ENCODE measurements at regions not wholly inside any gene's neighbourhood (a gene's known extent, or its start where the extent isn't known, plus 50 kb on each side); places are given as distances from the start of the nearest gene placed in this dataset.

DNA sequence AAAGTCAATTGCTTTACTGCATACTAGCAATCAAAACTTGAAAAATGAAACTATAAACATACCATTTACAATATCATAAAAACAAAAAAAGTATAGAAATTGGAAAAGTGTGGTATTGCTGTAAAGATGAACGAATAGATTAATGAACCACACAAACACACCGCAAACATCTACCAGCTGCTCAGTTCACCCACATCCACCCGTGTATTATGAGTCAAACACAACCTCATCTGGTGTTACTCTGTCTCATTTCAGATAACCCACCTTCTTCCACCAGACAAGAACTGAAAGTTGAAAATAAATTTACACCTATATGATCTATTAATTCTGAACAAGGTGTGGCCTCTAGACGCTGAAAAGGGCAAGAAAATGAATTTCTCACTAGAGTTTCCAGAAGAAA is 53.3 kb downstream of the BLID start:
- no peak for DNase-seq (ENCODE audit: low read depth in 4 of 4, low spot score in 2 of 4)

DNA sequence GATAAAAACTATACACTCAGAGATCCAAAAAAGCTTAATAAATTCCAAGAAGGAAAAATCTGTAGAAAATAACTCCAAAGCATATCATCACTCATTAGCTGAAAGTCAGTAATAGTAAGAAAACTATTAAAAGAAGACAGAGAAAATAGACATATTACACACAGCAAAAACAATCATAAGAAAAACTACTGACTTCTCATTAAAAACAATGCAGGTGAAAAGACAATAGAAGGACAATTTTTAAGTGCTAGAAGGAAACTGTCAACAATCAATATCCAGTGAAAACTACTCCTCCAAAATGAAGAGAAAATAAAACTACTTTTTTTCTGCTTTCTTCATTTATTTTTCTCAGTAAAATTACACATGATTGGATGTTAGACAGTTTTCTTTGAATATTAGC is 56.5 kb downstream of the BLID start:
- DNase-seq (ENCODE audit: low read depth in 4 of 4, low spot score in 2 of 4), result no peak

DNA sequence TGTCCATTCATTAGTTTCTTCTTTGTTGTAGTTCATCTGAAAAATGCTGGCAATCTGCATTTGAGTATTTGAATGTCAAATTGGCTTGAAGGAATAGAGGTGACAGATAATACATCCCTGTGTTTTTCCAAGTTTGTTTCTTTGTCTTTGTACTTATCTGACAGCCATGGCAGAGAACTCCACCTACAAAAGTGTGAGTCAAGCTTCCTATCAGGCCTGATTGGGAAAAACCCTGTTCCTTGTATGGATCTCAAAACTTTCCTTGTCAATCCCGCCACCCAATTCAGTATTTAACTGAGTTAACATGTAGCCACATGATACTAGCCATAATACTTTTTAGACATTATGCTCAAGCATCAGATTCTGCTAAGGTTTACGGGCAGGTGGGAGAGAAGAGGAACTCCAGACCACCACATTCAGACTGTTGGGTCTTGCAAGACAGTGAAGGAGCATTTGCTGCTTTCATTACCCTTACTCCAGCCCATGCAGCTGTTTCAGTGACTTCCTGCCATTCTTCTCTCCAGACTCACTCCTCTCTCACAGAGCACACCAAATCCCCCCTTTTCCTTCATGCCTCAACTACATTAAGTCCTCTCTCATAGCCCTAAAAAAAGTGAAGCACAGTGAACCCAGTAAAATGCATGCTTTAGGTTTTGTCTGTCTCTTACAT is 65.9 kb downstream of the BLID start:
- DNase-seq (ENCODE audit: low read depth in 4 of 4, low spot score in 2 of 4), result no peak

DNA sequence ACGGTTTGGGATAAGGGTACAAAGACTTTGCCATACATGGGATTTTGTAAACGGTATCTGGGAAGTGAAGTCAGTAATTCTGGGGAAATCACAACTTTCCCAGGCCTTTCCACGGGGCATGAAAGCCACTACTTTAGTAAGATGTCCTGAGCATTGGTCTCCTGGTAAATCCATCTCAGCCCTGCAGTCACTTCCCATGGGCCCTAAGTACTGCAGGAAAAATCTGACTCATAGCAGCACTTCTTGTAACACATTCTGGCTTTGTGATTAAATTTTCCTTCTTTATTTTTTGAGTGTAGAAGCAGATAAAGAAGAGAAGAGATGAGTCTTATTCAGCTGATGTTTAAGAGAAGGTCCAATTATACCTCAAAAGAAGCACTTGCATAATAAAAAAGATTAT is 67.6 kb downstream of the BLID start:
- no peak for DNase-seq (ENCODE audit: low read depth in 4 of 4, low spot score in 2 of 4)

DNA sequence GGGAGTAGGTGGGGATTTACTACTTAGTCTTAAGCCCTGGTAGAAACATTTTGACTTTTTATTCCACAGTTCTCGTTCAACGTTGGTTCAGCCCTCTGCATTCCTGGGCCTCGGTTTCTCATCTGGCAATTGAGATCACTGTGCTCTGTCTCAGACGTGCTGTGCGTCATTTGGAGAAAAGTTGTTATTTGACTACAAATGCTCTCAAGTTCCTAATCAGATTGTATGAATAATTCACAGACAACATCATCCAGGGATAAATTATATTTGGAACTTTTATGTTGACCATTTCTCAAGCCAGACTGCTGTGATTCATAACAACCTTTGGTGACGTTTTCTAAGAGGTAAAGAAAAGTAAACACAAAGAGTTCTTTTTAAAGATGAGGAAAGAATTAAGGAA is 69.2 kb downstream of the BLID start:
- DNase-seq (ENCODE audit: low read depth in 4 of 4, low spot score in 2 of 4), result no peak

DNA sequence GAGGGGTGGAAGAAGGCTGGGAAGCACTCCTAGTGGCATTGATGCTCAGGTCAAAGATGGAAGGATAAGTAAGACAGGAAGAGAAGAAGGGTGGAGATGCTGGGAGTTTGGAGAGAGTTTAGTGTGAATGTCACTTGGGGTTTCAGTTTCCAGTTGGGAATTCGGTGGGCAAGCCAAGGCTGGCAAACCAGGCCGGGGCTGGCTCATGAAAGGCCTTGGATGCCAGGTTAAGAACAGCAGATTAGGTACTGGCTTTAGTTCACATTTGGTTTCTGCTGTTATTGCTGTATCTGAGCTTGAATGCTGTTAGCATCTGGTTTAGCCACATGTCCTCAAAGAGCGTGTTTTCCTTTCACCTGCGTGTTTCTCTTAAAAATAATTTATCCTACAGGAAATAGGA is 69.6 kb downstream of the BLID start:
- no peak for DNase-seq (ENCODE audit: low read depth in 4 of 4, low spot score in 2 of 4)

DNA sequence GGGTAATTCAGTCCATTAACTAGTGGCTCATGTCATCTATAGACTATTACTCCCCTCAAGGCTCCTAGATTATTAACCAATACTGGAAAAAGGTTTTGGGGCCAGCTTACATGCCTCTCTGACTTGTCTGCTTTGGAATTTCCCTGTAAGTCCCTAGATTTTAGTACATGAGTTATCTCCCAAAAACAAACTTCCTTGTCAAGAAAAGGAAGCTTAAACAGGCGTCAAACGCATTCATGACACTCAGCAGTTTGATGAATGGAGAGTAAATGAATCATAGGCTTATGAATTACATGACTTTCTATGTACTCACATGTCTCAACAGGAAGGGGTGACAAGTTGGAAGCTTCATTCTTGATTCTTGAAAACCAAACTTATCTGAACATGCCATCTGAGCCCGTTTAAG is 70.8 kb downstream of the BLID start:
- DNase-seq (ENCODE audit: low read depth in 4 of 4, low spot score in 2 of 4), result no peak

DNA sequence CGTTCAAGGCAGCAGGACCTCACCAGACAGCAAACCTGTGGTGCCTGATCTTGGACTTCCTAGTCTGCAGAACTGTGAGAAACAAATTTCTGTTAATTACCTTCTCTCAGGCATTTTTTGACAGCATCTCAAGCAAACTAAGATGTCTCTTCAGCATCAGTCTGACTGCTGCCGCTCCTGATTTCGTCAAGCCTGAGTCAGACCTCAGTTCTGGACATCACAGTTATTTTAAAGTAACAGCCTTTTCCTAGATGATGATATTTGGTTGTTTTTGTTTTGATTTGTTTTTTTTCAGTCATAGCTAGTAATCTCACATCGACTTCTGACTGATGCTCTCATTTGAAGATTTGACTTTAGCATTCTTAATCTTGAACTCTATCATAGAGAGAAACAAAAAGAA is 71.9 kb downstream of the BLID start:
- no peak for DNase-seq (ENCODE audit: low read depth in 4 of 4, low spot score in 2 of 4)

DNA sequence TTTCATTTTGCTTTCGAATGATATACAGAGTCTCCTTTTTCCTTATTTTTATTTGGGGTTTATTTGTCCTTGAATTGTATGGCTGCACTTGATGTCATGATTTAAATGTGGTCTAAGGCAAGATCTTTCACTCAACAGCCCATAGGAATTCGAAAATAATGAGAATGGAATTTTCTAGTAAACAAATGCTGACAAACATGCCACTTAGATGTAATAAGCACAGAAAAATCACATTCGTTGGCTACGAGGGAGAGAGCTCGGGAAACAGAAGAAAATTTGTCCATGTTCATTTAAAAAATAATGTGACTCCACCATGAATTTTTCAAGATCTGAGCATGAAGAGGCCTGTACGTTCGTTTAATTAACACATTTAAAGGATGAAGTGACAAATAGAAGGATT is 73.0 kb downstream of the BLID start:
- no peak for DNase-seq (ENCODE audit: low read depth in 4 of 4, low spot score in 2 of 4)

DNA sequence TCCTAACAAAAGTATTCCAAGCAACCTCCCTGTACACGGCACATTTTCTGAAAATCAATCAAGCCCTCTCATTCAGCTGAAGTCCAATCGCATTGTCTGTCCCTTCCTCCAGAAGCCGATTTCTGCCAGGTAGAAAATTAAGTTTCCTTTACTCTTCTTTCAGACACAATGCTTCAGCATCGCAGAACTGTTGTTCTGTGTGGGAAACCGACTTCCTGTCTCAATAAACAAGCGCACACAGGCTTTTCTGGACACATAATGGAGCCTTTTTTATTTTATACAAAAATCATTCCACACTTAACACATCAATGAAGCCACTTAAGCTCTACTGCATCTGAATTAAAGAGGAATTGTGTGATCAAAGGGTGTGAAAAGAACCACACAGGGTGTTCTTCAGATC is 75.6 kb downstream of the BLID start:
- DNase-seq (ENCODE audit: low read depth in 4 of 4, low spot score in 2 of 4), result no peak

DNA sequence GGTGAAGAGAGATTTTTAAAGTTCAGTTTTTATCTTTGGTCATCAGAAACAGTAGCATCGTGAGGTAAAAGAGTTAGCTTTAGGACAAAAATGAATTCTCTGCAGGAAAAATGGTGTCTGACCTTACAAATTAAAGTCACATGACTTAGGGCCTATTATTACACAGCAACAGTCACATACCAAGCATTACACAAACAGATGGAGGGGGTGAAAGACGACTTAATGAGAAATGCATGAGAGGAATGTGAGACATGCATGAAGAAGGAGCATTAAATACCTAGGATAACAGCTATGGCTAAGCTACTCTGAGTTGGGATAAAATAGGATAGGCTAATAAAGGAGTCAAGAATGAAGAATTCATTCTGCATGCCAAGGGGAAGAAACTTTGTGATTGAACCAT is 77.5 kb downstream of the BLID start:
- no peak for DNase-seq (ENCODE audit: low read depth in 4 of 4, low spot score in 2 of 4)

DNA sequence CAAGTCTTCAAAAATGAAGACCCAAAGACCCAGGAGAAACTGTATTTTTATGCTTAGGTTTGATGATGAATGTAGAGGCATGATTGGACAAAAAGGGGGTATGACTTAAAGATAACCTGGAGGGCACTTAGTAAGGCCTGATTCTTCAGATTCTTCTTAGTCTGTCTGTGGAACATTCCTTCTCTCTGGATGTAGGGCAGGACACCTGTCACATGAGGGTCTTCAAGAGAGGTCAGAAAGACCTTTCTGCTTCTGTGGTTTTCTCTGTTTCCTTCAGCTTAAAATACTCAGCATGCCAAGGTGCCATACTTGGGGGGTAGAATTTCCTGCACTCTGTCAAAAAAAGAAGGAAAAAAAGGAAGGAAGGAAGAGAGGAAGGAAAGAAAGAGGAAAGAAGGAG is 78.1 kb downstream of the BLID start:
- no peak for DNase-seq (ENCODE audit: low read depth in 4 of 4, low spot score in 2 of 4)

DNA sequence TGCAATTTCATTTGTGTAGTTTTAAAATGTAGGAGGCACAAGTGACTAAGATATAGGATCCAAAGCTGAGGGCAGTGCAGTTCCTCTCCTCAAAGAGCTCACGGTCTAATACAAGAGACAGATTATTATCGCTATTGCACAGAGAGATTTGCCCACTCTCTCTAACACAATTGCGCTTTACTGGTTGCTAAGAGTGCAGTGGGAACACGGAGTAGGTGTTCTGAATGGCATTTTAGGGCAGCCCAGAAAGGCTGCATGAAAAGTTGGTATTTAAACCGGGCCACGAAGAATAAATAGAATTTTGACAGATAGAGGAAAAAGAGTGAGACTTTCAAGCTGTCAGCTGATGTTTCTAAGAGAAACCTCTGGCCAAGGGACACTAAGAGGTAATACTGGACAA is 79.5 kb downstream of the BLID start:
- DNase-seq (ENCODE audit: low read depth in 4 of 4, low spot score in 2 of 4), result no peak

DNA sequence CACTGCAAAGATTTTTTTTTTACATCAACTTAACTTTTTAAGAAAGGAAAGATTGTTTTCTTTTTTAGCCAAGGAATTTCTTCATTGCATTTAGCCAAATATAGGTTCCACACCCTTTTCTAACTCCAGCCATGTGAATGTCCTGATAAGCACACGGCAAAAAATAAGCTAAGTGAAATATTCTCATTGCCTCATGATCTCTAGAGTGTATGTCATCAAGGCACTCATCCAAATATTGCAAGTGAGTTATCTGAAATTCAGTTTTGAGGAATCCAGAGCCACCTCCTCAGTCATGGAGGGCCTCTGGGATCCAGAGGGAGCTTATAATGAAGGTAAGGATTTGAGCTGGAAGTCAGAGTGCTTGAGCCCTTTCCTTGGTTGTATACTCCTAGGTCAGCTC is 80.0 kb downstream of the BLID start:
- no peak for DNase-seq (ENCODE audit: low read depth in 4 of 4, low spot score in 2 of 4)

DNA sequence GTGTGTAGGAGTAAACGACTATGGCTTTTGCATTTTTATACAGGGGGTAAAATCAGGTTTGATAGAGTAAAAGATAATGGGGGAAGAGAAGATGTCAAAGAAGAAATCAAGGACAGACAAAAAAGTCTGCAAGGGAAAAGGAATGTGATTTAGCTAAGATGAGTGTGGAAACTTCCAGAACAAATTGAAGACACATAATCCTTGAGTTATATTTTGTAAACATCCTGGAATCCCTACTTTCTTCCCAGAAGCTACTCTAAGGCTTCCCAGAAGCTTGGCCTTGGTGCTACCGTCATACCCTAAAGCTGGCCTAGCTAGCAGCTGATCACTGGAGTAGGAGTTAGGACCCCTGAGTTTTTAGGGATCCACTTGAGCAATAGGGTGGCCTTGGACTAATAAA is 82.4 kb downstream of the BLID start:
- DNase-seq (ENCODE audit: low read depth in 4 of 4, low spot score in 2 of 4), result no peak

DNA sequence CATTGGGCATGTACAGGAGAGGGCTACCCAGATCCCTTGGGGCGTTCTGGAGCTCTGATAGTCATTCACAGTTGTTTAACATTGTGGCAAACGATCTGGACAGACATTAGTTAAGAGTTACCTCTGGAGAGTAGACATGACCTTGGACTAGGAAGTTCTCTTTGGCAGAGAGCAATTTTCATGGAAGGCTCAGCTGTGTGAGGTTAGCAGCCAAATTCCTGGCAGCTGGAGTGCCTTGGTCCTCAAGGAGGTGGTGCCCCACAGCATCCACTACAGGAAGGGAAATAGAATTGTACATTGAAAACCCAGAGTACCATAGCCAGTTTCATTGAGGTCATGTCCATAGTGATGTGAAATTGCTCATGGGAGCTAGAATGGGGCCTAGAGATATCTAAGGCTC is 82.8 kb downstream of the BLID start:
- DNase-seq (ENCODE audit: low read depth in 4 of 4, low spot score in 2 of 4), result no peak

DNA sequence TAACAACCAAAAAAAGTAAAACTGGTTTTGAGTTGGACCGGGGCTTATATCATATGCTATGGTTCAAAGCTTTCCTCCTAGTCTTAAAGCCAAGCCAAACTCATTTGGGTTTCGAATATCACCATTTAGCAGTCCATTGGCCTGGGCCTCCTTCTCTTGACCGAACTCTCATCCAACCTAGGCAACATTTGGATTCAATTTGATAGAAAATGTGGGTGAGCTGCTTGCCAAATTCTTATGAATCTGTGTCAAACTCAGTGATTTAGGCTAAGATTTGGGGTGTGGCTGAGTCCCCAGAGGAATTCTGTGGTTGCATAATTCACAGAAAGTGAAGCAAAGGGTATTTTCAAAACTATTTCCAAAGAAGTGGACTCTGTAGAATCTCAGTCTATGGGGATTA is 83.7 kb downstream of the BLID start:
- DNase-seq (ENCODE audit: low read depth in 4 of 4, low spot score in 2 of 4), result no peak

DNA sequence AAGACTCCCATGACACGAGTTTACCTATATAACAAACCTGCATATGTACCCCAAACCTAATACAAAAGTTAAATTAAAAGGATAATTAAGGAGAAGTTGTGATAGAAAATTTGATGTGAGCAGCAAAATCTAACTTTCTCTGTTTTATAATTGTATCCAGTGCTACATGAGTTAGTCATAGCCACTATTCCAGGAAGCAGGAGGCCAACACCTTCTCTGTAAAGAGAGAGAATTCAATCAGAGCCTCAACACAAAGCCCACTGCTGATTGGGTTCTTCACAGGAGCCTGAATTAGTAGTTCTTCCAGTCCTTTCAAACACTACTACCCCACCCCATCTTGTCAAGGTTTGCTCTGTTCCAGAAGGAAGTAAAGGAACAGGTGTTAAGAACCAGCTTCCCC is 84.2 kb downstream of the BLID start:
- DNase-seq (ENCODE audit: low read depth in 4 of 4, low spot score in 2 of 4), result no peak

DNA sequence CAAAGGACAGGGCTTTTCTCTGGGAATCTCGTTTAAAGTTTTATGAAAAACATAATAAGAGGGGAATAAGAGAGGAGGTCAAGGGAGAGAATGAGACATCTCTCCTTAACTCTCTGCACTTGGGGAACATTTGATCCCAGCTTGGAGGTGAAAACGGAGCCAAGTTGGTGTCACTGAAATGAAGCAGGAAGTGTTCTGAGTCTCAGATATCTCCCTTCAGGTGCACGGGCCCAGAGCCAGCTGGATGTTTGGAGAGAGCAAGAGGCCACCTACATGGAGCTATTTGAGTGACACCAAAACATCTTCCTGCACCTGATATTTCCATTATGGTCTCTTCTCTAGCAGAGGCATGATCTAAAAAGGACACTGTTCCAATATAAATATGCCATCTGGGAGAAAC is 85.7 kb downstream of the BLID start:
- DNase-seq (ENCODE audit: low read depth in 4 of 4, low spot score in 2 of 4), result no peak

DNA sequence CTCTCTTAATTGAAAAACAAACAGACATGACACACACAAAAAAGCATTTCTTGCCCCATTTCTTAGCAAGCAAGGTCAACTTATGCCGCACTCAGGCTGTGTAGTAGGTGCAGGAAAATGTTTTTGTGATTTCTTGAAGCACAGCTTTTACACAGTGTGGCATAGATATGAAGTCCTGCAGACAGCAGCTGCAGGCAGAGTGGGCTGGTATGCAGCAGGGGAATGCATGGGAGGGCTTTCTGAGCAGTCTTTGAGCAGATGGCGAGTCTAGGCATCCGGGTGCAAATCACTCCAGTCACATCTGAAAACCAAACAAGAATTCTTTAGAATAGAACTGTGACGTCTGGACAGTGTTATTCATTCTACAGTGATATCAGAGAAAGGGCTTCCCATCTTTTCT is 87.5 kb downstream of the BLID start:
- DNase-seq (ENCODE audit: low read depth in 4 of 4, low spot score in 2 of 4), result no peak

DNA sequence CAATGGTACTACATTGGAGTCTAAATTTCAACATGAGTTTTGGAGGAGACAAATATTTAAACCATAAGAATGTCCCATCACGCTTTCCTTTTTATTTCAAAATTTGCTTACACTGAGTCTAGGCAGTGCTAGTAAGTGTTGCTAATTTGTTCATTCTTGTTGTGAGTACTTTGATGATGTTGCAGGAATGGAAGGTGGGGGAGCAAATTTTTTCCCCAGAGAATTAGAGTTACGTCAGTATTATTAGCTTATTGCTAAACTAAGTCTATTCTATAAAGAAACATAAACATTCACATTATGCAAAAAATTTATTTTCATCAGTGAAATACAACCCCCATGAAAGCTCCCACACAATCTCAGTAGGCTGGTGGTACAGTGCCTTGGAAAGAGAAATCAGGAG is 88.0 kb downstream of the BLID start:
- no peak for DNase-seq (ENCODE audit: low read depth in 4 of 4, low spot score in 2 of 4)

DNA sequence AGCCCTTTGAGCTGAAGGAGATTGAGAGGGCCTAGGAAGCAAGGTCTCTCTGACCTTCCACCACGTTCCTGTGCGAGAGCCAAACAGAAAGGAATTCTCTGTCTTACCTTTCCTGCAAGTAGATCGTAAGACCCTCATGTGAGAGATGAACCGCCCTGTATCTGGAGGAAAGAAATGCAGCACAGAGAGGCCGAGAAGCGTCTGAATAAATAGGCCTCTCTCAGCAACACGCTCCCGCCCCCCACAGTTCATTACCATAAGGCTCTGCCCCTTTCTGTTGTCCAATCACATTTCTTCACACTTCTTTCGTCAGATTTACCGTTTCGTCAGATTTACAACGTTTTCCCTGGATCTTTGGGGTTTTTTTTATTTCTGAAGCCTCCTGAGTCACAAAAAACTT is 90.3 kb downstream of the BLID start:
- no peak for DNase-seq (ENCODE audit: low read depth in 4 of 4, low spot score in 2 of 4)

DNA sequence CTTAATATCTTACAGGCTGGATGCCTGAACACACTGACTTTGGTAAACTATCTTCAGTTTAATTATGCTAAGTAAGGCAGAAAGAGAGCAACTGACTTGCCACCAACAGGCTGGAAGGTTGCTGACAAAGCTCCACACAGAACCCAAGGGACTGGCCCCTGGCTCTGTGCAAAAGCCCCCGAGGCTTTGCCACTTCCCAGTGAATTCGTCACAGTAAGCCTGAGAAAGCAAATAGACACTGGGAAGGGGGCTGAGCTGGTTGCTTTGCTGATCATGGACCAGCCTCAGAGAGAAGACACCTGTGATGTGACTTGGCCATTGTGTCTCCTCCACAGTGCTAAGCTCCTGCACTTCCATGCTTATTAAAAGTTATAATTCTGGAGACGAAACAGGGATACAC is 91.7 kb downstream of the BLID start:
- no peak for DNase-seq (ENCODE audit: low read depth in 4 of 4, low spot score in 2 of 4)

Measured in left renal cortex interstitium (tissue), 4 donors.